ENCODE measurements at regions not wholly inside any gene's neighbourhood (a gene's known extent, or its start where the extent isn't known, plus 50 kb on each side); places are given as distances from the start of the nearest gene placed in this dataset.

- H3K27ac ChIP-seq, result no peak overlapping the region
- TF ChIP-seq ZFX (IDR thresholded peaks at IDR 0.05; ENCODE audit: borderline replicate concordance), result no peak
- no peak for TF ChIP-seq CTCF (IDR thresholded peaks at IDR 0.05)
Measured at GRCh38 chr16:55263271-55264250, 60.4 kb upstream of the IRX6 start.

- H3K27ac ChIP-seq, result no peak overlapping the region
- no peak for TF ChIP-seq ZFX (IDR thresholded peaks at IDR 0.05; ENCODE audit: borderline replicate concordance)
Measured at GRCh38 chr16:55264949-55265348, 59.1 kb upstream of the IRX6 start.

GRCh38 chr16:55265926-55266325 is 58.1 kb upstream of the IRX6 start:
- TF ChIP-seq ZFX (IDR thresholded peaks at IDR 0.05; ENCODE audit: borderline replicate concordance) (no peak), CTCF (IDR thresholded peaks at IDR 0.05) (no peak)
- H3K27ac ChIP-seq, result no peak overlapping the region

- TF ChIP-seq ZFX (IDR thresholded peaks at IDR 0.05; ENCODE audit: borderline replicate concordance), result no peak
- TF ChIP-seq CTCF (IDR thresholded peaks at IDR 0.05), result no peak
- H3K27ac ChIP-seq, result no peak overlapping the region
Measured at GRCh38 chr16:55271945-55272513, 52.0 kb upstream of the IRX6 start.

GRCh38 chr16:55272744-55273143 is 51.3 kb upstream of the IRX6 start:
- TF ChIP-seq ZFX (IDR thresholded peaks at IDR 0.05; ENCODE audit: borderline replicate concordance) (no peak), CTCF (IDR thresholded peaks at IDR 0.05) (no peak)
- no peak overlapping the region for H3K27ac ChIP-seq

GRCh38 chr16:55273356-55273755 is 50.6 kb upstream of the IRX6 start:
- TF ChIP-seq ZFX (IDR thresholded peaks at IDR 0.05; ENCODE audit: borderline replicate concordance) (no peak), CTCF (IDR thresholded peaks at IDR 0.05) (no peak)
- no peak overlapping the region for H3K27ac ChIP-seq

- no peak overlapping the region for H3K27ac ChIP-seq
- TF ChIP-seq ZFX (IDR thresholded peaks at IDR 0.05; ENCODE audit: borderline replicate concordance), result no peak
- no peak for TF ChIP-seq CTCF (IDR thresholded peaks at IDR 0.05)
Measured at GRCh38 chr16:55273959-55274358, 50.0 kb upstream of the IRX6 start.

All from 22Rv1 (cell line).